Activated CD8-positive, alpha-beta T cell treated with anti-CD3 and anti-CD28 coated beads for 36 hours (primary cell): ENCODE measurements at regions not wholly inside any gene's neighbourhood (a gene's known extent, or its start where the extent isn't known, plus 50 kb on each side); places are given as distances from the start of the nearest gene placed in this dataset.

ENCODE experiments used
- ATAC-seq: fragments of 200-7000 bp; cut with Tn5 transposase; one replicate; pipeline ENCODE4 v1.10.0; 2021; ENCODE audit warnings: mild to moderate bottlenecking, moderate library complexity
- CTCF ChIA-PET: fragments of 350-600 bp; sonication (Branson Sonifier 250); formaldehyde crosslinking; loops from one replicate; lab custom pipeline; 2021; ENCODE audit warnings: antibody characterized with exemption; lab: Charles Lee
- POLR2A ChIA-PET: fragments of 350-600 bp; sonication (Branson Sonifier 250); formaldehyde crosslinking; loops from one replicate; lab custom pipeline; 2021; ENCODE audit warnings: antibody characterized with exemption; lab: Charles Lee
- DNase-seq: peaks from one replicate; pipeline ENCODE4 v3.0.0-alpha.2; 2020
- H3K27ac Mint-ChIP-seq: one replicate; pipeline ENCODE4 v1.8.0; 2021; ENCODE audit warnings: mild to moderate bottlenecking, mixed read lengths
- H3K27me3 Mint-ChIP-seq: one replicate; pipeline ENCODE4 v1.8.0; 2021; ENCODE audit warnings: mixed read lengths
- H3K36me3 Mint-ChIP-seq: one replicate; pipeline ENCODE4 v1.8.0; 2021; ENCODE audit warnings: low read depth, mixed read lengths
- H3K4me1 Mint-ChIP-seq: one replicate; pipeline ENCODE4 v1.8.0; 2021; ENCODE audit warnings: low read depth, mixed read lengths
- H3K4me3 Mint-ChIP-seq: one replicate; pipeline ENCODE4 v1.8.0; 2021; ENCODE audit warnings: mild to moderate bottlenecking, moderate library complexity, mixed read lengths
- H3K9me3 Mint-ChIP-seq: one replicate; pipeline ENCODE4 v1.8.0; 2021; ENCODE audit warnings: mixed read lengths
- intact Hi-C: fragments of 100-400 bp; cut with micrococcal nuclease; formaldehyde crosslinking; loops from one replicate; pipeline ENCODE4 v1.10.0; 2022
- TF ChIP-seq, protein P1 (sequence below): fragments of 200-600 bp; IDR thresholded peaks from one replicate; pipeline ENCODE4 v1.8.0; 2022; ENCODE audit warnings: antibody characterized with exemption, mild to moderate bottlenecking

DNA sequence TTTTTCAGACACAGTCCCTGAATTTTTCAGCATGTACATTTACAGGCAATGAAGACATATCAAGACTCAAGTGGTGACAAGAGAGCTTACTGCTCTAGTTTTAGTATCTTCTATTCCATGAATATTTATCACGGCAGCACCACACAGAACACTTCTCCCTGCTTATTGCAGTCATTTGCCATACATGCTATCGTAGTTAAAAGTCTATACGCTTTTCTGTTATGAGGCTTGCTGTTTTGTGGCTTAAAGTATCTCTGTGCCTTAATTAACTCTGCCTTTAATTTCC, 65.4 kb upstream of the GK2 start:
- no peak overlapping the region for H3K27ac Mint-ChIP-seq
- DNase-seq (no peak), ATAC-seq (no peak)
- H3K9me3 Mint-ChIP-seq = no peaks in the 10 kb centered on the region
- H3K4me1 Mint-ChIP-seq = no peaks in the 10 kb centered on the region
- CTCF ChIA-PET = no interaction called here
- TF ChIP-seq, protein P1, sequence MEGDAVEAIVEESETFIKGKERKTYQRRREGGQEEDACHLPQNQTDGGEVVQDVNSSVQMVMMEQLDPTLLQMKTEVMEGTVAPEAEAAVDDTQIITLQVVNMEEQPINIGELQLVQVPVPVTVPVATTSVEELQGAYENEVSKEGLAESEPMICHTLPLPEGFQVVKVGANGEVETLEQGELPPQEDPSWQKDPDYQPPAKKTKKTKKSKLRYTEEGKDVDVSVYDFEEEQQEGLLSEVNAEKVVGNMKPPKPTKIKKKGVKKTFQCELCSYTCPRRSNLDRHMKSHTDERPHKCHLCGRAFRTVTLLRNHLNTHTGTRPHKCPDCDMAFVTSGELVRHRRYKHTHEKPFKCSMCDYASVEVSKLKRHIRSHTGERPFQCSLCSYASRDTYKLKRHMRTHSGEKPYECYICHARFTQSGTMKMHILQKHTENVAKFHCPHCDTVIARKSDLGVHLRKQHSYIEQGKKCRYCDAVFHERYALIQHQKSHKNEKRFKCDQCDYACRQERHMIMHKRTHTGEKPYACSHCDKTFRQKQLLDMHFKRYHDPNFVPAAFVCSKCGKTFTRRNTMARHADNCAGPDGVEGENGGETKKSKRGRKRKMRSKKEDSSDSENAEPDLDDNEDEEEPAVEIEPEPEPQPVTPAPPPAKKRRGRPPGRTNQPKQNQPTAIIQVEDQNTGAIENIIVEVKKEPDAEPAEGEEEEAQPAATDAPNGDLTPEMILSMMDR = no peak
- POLR2A ChIA-PET = no interaction called here
- no peaks in the 10 kb centered on the region for H3K36me3 Mint-ChIP-seq
- no peak overlapping the region for H3K4me3 Mint-ChIP-seq
- H3K27me3 Mint-ChIP-seq = no peaks in the 10 kb centered on the region
- intact Hi-C loops = no loop called here

GRCh38 chr4:79472693-79473438, 64.8 kb upstream of the GK2 start:
- ATAC-seq = no peak
- intact Hi-C loops = no loop called here
- no peak for DNase-seq

GRCh38 chr4:79472036-79472435, 64.0 kb upstream of the GK2 start:
- no peaks in the 10 kb centered on the region for H3K36me3 Mint-ChIP-seq
- intact Hi-C loops = no loop called here
- POLR2A ChIA-PET = no interaction called here
- no peaks in the 10 kb centered on the region for H3K9me3 Mint-ChIP-seq
- CTCF ChIA-PET = no interaction called here
- ATAC-seq = no peak
- TF ChIP-seq, protein P1 = no peak
- H3K27ac Mint-ChIP-seq = no peak overlapping the region
- H3K4me3 Mint-ChIP-seq = no peak overlapping the region
- DNase-seq = no peak
- no peaks in the 10 kb centered on the region for H3K27me3 Mint-ChIP-seq
- no peaks in the 10 kb centered on the region for H3K4me1 Mint-ChIP-seq

More at GRCh38 chr4:79472693-79473438, 64.8 kb upstream of the GK2 start:
- no peaks in the 10 kb centered on the region for H3K36me3 Mint-ChIP-seq
- H3K4me3 Mint-ChIP-seq = no peak overlapping the region
- TF ChIP-seq, protein P1 = no peak
- ChIA-PET CTCF (no interaction called here), POLR2A (no interaction called here)
- H3K27ac Mint-ChIP-seq = no peak overlapping the region
- no peaks in the 10 kb centered on the region for H3K27me3 Mint-ChIP-seq
- no peaks in the 10 kb centered on the region for H3K4me1 Mint-ChIP-seq
- no peaks in the 10 kb centered on the region for H3K9me3 Mint-ChIP-seq

DNA sequence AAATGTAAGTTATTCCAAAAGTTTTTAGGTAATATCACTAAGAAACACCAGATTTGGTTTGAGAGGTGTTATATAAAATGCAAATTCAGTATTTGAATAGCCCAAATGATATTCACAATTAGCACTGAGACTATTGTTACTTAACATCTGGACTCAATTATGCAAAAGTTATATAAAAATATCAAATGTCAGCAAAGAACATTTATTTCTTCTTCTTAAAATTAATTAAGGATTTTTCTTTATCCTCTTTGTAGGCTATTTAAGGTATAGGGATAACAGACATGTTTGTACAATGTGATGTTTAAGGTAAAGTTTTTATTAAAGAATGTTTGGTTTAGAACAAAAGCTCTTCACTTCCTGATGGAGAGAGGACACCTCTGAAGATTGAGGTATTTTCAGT, 63.3 kb upstream of the GK2 start:
- no peak for DNase-seq
- CTCF ChIA-PET = no interaction called here
- intact Hi-C loops = no loop called here
- no peaks in the 10 kb centered on the region for H3K36me3 Mint-ChIP-seq
- TF ChIP-seq, protein P1 = no peak
- no peak for ATAC-seq
- POLR2A ChIA-PET = no interaction called here
- no peaks in the 10 kb centered on the region for H3K9me3 Mint-ChIP-seq
- H3K4me1 Mint-ChIP-seq = no peaks in the 10 kb centered on the region
- no peak overlapping the region for H3K27ac Mint-ChIP-seq
- H3K27me3 Mint-ChIP-seq = no peaks in the 10 kb centered on the region
- H3K4me3 Mint-ChIP-seq = no peak overlapping the region

- Mint-ChIP-seq H3K4me1 (no peaks in the 10 kb centered on the region), H3K27me3 (no peaks in the 10 kb centered on the region), H3K9me3 (no peaks in the 10 kb centered on the region), H3K27ac (no peak overlapping the region), H3K4me3 (no peak overlapping the region), H3K36me3 (no peaks in the 10 kb centered on the region)
- ChIA-PET CTCF (no interaction called here), POLR2A (no interaction called here)
- DNase-seq = no peak
- TF ChIP-seq, protein P1 = no peak
- intact Hi-C loops = no loop called here
- ATAC-seq = no peak
Measured at GRCh38 chr4:79467246-79467932, 59.4 kb upstream of the GK2 start.
